ENCODE measurements at regions not wholly inside any gene's neighbourhood (a gene's known extent, or its start where the extent isn't known, plus 50 kb on each side); places are given as distances from the start of the nearest gene placed in this dataset.

- TF ChIP-seq, protein P1, sequence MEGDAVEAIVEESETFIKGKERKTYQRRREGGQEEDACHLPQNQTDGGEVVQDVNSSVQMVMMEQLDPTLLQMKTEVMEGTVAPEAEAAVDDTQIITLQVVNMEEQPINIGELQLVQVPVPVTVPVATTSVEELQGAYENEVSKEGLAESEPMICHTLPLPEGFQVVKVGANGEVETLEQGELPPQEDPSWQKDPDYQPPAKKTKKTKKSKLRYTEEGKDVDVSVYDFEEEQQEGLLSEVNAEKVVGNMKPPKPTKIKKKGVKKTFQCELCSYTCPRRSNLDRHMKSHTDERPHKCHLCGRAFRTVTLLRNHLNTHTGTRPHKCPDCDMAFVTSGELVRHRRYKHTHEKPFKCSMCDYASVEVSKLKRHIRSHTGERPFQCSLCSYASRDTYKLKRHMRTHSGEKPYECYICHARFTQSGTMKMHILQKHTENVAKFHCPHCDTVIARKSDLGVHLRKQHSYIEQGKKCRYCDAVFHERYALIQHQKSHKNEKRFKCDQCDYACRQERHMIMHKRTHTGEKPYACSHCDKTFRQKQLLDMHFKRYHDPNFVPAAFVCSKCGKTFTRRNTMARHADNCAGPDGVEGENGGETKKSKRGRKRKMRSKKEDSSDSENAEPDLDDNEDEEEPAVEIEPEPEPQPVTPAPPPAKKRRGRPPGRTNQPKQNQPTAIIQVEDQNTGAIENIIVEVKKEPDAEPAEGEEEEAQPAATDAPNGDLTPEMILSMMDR (IDR thresholded peaks at IDR 0.05; ENCODE audit: low read length): no peak
- TF ChIP-seq EZH2 (IDR thresholded peaks at IDR 0.05; ENCODE audit: borderline replicate concordance, low read length): no peak
Observed at GRCh38 chr5:92952243-92952642, 628.8 kb downstream of the NR2F1-AS1 start.

All from OCI-LY1 (cell line).